HG03175 (cell line): ENCODE measurements at regions not wholly inside any gene's neighbourhood (a gene's known extent, or its start where the extent isn't known, plus 50 kb on each side); places are given as distances from the start of the nearest gene placed in this dataset.
A peak's percentile ranks its signal among the peaks of the same experiment; 100 is the strongest.

Experiments used
- ATAC-seq: cut with Tn5 transposase; IDR thresholded peaks from one replicate; pipeline ENCODE4 v1.9.1; 2021; ENCODE audit warnings: mild to moderate bottlenecking, moderate library complexity; ENCODE audit not compliant: unreplicated experiment

DNA sequence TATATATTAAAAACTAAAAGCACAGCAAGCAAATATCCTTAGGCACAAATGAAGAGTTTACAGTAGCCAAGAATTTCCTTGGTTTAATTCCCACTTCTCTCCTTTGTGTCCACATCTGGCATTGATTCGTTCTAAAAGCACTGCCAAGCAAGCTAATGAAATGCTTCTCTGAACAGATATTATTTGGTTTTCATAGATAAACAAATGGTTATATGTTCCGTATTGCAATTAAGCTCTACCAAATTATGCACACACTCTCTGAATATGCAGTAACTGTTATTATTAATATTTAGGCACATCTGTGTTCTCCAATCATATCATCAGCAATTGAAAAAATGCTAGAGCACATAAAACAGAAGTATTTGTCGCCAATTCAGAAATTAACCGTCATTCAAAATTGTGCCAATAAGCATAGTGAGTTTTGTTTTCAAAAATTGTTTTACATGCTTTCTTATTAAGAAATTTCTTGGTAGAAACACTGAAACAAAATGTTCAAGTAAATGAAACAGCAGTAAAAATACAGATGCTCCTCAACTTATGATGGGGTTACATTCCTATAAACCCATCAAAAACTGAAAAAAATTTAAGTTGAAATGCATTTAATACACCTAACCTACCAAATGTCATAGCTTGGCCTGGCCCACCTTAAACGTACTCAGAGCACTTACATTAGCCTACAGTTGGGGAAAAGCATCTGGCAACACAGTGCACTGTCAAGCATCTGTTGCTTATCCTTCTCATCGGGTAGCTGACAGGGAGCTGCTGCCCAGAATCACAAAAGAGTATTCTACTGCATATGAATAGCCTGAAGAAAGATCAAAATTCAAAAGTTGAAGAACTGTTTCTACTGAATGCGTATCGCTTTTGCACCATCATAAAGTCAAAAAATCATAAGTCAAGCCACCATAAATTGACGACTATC lies 2134.7 kb downstream of the PCDH9 start:
- no peak for ATAC-seq

DNA sequence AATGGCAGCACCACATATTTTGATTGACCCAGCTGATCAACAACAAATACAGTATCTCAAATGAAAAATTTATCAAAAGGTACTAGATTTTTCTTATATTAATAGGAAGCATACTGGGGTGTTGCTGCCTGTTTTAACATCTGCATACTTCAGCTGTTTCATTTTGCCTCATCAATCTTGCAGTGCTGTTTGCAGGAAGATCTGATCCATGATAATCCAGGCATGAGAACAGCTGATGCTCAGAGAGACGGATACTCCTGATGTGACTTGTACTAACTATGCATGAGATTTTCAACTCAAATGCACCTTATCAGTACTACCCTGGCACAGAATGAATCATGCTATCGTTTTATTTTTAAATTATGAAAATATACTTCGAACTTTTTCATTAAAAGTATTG lies 2136.8 kb downstream of the PCDH9 start:
- no peak for ATAC-seq

DNA sequence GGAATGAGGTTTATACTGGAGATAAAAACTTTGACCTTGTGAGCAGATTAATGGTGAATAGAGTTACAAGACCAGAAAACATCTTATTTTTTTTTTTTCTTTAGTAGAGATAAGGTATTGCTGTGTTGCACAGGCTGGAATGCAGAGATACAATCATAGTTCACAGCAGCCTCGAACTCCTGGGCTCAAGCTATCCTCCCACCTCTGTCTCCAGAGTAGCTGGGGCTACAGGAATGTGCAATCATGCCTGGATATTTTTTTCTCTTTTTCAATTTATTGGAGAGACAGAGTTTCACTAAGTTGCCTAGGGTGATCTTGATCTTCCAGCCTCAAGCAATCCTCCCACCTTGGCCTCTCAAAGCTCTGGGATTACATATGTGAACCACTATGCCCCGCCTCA lies 2139.1 kb downstream of the PCDH9 start:
- ATAC-seq: no peak

DNA sequence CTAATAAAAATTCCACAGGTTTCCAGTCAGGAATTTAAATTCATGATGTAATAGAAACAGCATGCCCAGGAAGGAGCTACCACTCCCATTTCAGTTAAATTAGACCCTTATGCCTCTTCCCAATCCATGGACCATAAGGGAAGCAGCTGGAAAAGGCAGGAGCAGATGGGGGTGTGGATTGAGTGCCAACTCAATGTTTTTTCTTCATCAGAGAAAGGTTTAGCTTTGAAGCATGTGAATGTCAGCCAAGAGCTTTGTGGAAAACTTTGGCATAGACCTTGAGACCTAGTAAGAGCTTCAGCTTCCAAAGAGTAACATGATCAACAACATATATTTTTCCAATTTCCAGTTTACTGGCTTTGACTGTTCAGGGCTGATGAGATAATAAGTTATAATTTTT lies 2139.9 kb downstream of the PCDH9 start:
- no peak for ATAC-seq

DNA sequence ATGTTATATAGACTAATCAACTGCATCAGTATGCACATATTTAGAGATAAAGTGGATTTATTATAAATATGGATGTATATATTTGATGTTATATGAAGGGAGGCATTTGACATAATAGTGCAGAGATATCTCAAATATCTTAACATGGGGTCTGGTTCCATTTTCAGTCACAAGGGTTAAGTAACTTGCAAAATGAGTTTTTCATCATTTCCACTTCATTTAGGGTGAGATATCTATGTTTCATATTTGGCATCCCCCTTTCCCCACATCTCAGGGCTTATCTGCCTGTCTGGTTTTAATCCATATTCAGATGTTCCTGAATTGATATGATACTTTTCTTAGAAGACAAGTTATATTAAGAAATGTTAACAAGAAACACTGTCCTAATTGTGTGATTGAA lies 2141.2 kb downstream of the PCDH9 start:
- ATAC-seq: no peak

DNA sequence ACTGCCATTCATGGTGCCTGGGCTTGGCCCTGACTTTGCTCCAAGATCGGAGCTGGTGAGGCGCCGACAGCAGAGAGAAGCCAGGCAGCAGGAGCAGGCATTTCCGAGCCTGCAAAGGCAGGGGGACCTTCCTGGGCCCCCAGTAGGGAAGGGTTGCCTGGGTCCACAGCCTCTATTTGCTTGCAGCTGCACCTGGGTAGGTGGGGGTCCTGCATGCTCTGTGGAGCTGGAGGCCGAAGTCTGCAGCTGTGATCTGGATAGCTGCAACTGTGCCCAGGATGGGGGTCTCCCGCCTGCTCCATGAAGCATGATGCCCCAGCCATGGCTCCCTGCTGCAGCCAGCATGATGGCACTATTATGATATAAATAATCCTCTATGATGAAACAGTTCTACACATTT lies 2144.2 kb downstream of the PCDH9 start:
- no peak for ATAC-seq

DNA sequence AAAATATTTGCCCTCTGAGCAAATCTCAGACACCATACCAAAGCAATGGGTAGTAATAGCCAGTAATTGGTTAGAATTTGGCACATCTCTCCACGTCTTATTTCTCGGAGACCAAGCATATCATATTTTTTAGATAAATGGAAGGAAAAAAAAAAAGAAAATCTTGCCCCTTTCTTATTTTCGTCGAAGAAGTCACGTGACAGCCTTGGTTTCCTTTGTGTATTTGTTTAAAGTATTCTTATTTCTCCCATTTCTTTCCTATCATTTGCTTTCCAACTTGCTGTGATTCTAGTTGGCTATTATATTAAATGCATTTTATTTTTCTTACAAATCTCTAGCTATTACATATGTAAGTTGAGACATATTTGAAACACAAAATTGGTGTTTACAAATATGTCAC lies 2155.9 kb downstream of the PCDH9 start:
- no peak for ATAC-seq

DNA sequence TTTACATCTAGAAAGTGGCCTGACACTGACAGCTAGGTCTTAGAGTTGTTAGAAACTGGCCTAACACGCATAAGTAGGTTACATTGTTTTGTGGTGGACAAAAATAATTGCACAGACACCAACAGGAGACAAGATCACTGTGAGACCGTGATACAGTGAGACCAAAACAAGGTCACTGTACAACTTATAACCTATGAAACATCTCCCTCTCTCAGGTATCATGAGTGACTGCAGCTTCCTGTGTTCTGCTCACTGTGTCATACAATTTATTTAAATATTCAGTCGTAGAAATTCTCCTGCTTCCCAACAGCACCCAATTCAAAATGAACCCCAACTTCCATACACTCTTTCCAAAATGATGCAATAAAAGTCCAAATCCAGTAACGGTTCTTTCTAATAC lies 2165.2 kb downstream of the PCDH9 start:
- ATAC-seq: no peak

DNA sequence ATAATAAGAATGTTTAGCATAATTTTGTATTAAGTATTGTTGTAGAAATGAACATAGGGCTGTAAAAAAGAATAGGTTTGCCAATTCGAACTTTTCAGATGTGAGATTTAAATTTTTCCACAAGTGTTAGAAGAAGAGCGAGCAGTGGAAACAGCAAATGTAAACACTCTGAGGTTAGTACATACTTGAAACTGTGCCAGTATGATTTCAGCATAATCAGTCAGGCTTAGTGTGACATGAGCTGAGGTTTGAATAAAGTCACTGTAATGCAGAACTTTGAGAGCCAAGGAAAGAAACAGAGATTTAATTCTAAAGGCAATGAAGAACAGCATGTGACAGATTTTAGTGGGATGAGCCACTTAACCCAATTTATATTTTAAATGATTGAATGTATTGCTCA lies 2166.4 kb downstream of the PCDH9 start:
- ATAC-seq: no peak

DNA sequence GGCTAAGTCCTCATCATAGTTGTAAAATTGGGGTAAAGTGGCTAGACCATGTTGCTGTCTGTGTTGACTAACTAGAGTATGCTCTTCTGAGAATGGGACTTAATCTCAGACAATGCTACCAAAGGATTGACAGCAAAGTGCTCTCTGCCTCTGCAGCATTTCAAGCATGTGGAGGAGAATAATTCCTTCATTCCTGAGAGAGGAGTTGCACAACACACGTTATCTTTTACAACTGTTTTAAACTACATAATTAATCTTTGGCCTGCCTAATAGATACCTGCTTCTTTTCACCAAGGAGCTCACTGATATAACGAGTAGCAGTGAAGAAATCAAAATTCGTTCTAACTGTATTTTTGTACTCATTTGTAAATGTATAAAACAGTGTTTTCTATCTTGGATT lies 2172.2 kb downstream of the PCDH9 start:
- no peak for ATAC-seq

DNA sequence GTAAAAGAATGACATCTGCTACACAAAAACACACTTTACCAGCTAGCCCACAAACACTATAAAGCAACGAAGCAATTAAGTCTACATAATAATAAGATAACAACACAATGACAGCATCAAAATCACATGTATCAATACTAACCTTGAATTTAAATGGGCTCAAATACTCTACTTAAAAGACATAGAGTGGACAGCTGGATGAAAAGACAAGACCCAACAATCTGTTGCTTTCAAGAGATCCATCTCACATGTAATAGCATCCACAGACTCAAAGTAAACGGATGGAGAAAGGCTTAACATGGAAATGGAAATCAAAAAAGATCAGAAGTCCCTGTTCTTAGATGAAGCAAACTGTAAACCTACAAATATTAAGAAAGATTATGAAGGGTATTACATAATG lies 2175.9 kb downstream of the PCDH9 start:
- ATAC-seq: no peak

DNA sequence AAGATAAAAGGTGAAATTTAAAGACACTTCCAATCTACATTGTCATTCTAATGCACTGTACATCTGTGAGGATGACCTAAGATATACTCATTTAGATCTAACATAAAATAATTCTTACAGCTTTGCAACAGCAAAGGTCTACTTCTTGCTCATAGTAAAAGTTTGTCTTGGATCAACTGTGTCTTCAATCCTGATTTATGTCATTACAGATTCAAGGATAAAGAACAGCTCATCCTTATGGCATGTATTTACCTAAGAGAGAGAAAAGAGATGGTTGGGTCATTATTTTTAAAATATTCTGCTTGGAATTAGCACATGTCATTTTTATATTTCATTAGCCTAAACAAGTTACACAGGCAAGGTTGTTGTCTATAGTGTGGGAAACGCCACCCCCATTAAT lies 2193.1 kb downstream of the PCDH9 start:
- ATAC-seq: no peak

DNA sequence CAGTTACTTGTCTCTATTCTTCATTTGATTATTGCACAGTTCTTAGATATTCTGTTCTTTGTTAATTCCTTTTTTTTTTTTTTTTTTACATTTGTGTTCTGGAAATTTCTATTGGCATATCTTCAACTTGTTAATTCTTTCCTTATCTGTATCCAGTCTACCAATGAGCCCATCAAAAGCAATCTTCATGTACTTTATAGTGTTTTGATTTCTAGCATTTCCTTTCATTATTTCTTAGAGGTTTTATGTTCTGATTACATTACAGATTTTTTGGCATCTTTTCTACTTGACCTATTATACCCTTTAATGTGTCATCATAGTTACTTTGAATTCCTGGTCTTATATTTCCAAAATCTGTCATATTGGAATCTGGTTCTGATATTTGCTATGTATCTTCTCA lies 2194.8 kb downstream of the PCDH9 start:
- ATAC-seq: no peak

DNA sequence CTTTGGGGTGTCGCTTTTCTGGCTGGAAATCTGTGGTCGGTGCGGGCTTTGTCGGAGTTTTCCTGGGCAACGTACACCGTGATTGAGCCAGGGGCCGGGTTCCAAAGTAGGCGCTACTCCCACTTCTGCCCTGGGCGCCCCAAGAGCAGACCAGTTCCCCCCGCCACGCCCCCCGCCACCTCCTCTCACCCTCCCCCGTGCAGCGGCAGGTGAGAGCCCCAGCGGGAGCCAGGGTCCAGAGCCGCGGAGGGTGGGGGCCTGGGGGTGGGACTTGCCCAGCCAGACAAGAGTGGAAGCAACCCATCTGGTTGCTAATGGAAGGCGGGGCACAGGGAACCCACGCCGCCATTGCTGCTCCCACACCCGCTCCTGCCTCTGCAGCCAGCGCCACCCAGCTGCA lies 2195.9 kb downstream of the PCDH9 start:
- no peak for ATAC-seq

DNA sequence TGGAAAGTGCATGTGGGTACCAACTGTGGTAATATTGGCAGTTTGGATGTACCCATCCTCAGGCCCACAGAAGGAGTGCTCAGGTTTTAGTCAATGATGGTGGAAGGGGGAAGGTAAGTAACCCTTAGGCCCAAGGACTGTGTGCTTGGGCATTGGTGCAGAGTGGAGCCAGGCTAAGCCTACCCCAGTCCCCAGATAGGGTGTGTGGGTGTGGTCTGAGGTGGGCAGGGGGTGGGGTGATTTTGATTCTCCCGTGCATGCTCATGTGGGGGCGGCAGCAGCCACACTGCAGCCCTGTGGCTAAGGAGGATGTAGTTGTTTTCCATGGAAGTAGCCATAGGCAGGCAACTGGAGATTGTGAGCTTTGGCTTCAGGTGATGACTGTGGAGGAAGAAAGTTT lies 2197.3 kb downstream of the PCDH9 start:
- ATAC-seq: no peak

DNA sequence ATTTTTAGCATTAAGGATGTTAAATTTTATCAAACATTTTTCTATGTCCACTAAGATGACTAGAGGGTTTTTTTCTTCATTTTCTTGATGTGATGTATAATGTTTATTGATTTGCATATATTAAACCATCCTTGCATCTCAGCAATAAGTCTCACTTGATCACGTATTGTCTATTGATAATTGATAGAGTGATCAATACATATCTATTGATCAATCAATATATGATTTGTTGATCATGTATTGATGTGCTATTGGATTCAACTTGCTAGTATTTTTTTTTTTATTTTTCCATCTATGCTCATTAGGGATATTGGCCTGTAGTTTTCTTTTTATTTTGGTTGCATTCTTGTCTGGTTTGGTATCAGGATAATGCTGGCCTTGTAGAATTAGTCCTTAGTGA lies 2202.0 kb downstream of the PCDH9 start:
- ATAC-seq: no peak

DNA sequence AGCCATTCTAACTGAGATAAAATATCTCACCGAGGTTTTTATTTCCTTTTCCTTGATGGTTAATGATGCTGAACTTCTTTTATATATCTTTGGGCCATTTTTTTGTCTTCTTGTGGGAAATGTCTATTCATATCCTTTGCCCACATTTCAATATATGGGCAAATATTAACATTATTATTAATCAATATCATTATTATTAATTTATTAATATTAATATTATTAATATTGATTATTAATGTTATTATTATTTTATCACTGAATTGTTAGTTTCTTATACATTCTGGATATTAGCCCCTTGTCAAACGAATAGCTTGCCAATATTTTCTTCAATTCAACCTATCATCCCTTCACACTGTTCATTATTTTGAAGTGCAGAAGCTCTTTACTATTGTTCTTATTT lies 2203.6 kb downstream of the PCDH9 start:
- no peak for ATAC-seq

DNA sequence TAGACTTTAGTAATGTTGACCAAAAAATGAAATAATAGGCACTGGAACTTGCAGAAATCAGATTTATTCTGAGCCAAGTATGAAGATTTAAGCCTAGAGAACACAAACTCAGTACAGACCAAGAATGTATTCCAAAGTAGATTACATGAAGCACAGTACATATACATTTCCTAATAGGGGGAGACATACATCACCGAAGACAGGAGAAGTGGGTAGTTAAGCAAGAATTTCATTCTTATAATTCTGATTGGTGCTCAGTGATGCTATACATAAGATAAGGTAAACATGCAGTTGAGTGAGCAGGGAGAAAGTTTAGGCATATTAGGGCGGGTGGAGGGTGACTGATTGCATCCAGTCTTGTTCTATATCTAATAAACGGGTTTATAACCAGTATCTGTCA lies 2218.8 kb downstream of the PCDH9 start:
- ATAC-seq: no peak

DNA sequence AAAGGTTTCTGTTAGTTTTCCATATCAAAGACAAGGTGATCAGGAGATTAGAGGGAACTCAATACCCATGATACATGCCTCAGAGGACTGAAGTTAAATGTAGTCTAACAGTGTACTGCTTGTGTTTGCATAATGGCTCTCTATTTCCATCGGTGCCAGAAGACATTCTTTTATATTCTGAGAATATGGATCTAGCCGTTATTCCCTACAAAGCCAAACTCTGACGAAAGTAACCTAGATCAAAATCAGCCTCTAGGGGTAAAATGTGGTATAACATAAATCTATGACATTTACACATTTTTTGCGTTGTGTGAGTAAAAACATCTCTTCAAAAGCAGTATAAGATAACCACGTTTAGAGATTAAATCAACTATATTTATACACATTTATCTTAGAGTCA lies 2232.7 kb downstream of the PCDH9 start:
- ATAC-seq: no peak

DNA sequence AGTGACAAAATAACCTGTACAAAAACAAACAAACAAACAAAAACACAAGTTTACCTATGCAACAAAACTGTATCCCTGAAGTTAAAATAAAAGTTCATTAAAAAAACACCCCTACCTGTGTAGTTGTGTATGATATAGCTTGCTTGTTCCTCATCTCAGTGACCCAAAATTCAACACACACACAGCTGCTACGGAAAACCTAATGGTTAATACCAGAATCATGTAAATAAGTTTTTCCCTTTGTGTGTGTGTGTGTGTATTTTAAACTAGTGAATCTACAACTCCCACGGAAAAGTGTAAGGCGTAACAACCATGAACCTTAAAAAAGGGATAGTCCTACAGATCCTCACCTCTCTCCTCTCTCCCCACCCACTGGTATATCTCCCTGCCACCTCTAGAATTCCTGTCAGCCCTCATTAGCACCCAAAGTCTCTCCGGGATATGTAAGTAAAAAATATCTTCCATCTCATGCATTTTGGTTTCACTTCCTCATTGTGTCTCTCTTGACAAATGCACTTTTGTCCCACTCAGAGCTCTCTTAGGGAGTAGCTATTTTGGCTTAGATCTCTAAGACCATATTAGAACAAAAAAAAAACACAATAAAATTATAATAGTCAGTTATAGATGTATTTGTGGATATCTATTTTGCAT lies 2236.5 kb downstream of the PCDH9 start:
- ATAC-seq: peak; percentile 91

DNA sequence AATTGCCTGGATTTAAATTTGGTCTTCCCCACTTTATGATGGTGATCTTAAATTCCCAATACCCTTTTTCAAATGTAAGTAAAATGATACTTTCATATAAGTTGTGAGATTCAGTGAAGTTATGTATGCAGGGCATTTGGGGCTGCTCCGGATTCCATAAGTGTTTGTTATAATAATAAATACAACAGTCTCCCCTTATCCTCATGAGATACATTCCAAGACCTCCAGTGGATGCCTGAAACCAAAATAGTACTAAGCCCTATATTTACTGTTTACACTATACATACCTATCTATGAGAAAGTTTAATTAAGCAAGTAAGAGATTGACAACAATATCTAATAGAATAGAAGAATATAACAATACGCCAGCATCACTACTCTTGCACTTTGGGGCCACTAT lies 2237.8 kb downstream of the PCDH9 start:
- ATAC-seq: no peak

DNA sequence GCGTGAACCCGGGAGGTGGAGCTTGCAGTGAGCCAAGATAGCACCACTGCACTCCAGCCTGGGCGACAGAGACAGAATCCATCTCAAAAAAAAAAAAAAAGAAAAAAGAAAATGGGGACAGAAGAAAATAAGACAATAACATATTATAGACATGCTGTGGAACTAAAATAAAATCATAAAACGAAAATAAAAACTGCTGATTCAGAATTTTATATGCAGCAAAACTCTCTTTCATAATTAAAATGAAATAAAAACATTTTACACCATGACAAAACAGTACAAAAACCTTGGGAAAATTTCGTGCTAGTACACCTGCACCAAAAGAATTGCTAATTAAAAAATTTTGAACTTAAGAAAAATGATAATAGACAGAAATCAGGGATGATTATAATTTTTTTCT lies 2245.1 kb downstream of the PCDH9 start:
- no peak for ATAC-seq

DNA sequence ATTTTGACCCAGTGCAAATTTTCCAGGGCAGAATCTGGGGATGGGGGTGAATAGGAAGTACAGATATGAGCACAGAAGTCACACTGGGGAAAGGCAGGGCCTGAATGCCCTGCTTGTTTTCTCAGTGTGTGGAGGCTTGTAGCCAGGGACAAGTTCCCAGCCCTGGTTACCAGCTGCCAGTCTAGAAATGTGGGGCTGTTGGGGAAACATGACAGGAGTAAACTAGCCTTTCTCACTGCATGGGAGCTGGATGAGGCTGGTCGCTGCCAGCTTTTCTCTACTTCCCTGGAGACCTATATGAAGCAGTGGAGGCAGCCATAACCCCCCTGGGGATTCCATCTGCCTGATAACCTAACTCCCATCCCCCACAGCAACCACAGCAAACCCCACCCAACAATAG lies 2267.7 kb downstream of the PCDH9 start:
- ATAC-seq: no peak
